Endothelial cell of umbilical vein (primary cell): ENCODE measurements at regions not wholly inside any gene's neighbourhood (a gene's known extent, or its start where the extent isn't known, plus 50 kb on each side); places are given as distances from the start of the nearest gene placed in this dataset.

Source experiments
- CTCF ChIP-seq, 2 donors: IDR thresholded peaks; 1 replicate in 1 of 2; 2 replicates in 1 of 2; pipeline ENCODE4 v1.5.1; 2011; ENCODE audit warnings: low read length in 2 of 2, mild to moderate bottlenecking in 2 of 2, moderate library complexity in 2 of 2, control low read depth in 1 of 2, inconsistent platforms in 1 of 2, low read depth in 1 of 2; ENCODE audit not compliant: insufficient read depth in 1 of 2; ENCODE audit errors: extremely low read depth in 1 of 2
- EZH2 ChIP-seq: IDR thresholded peaks from 2 replicates; pipeline ENCODE4 v1.6.1; 2012; ENCODE audit warnings: borderline replicate concordance, low read depth, mild to moderate bottlenecking, moderate library complexity, low read length, inconsistent platforms; ENCODE audit not compliant: severe bottlenecking
- GATA2 ChIP-seq: IDR thresholded peaks from 2 replicates; pipeline ENCODE4 v1.7.0; 2011; ENCODE audit warnings: low read depth, mild to moderate bottlenecking, moderate library complexity, mixed read lengths, low read length; ENCODE audit not compliant: insufficient read length, insufficient read depth
- JUN ChIP-seq: IDR thresholded peaks from 2 replicates; pipeline ENCODE4 v1.6.1; 2011; ENCODE audit warnings: borderline replicate concordance, low read depth; ENCODE audit not compliant: insufficient read length, insufficient read depth
- MAX ChIP-seq: IDR thresholded peaks from 2 replicates; pipeline ENCODE4 v1.6.1; 2011; ENCODE audit not compliant: insufficient read depth, insufficient read length
- MYC ChIP-seq: IDR thresholded peaks from one replicate; pipeline ENCODE4 v1.6.1; 2011; ENCODE audit warnings: mild to moderate bottlenecking, low read depth, low read length
- POLR2A ChIP-seq: IDR thresholded peaks from 2 replicates; pipeline ENCODE4 v1.6.1; 2012; ENCODE audit warnings: low read depth, mild to moderate bottlenecking, control low read depth, low read length
- POLR2AphosphoS5 ChIP-seq: IDR thresholded peaks from 2 replicates; pipeline ENCODE4 v1.6.1; 2012; ENCODE audit warnings: low read depth, mild to moderate bottlenecking, control low read depth, low read length, moderate library complexity; ENCODE audit not compliant: insufficient read depth

GRCh38 chr15:57835119-57835518 is 128.6 kb downstream of the POLR2M start:
- TF ChIP-seq CTCF (IDR thresholded peaks at IDR 0.05; ENCODE audit: extremely low read depth in 1 of 2, insufficient read depth in 1 of 2, low read depth in 1 of 2, low read length in 2 of 2) (no peak), MAX (no peak), POLR2A (no peak), EZH2 (no peak), MYC (no peak), GATA2 (no peak), POLR2AphosphoS5 (no peak), JUN (no peak)
